ENCODE measurements at regions not wholly inside any gene's neighbourhood (a gene's known extent, or its start where the extent isn't known, plus 50 kb on each side); places are given as distances from the start of the nearest gene placed in this dataset.
"Not testable (repeated sequence)": the region's sequence is repeated elsewhere in the genome, so short reads cannot be mapped to it uniquely, and the experiment has no call there.

DNA sequence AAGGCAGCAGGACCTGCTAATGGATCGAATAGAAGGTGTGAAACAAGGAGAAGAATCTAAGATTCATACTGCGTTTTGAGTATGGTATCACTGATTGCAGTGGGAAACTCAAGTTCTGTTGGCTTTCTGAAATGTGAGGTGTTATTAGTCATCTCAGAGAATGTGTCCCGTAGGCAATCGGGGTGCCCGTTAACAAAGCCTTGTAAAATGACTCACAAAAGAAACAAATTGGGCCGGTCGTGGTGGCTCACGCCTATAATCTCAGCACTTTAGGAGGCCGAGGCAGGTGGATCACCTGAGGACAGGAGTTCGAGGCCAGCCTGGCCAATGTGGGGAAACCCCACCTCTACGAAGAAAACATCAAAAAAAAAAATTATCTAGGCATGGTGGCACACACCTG is 118.2 kb upstream of the C7orf33 start:
- no peak for DNase-seq

DNA sequence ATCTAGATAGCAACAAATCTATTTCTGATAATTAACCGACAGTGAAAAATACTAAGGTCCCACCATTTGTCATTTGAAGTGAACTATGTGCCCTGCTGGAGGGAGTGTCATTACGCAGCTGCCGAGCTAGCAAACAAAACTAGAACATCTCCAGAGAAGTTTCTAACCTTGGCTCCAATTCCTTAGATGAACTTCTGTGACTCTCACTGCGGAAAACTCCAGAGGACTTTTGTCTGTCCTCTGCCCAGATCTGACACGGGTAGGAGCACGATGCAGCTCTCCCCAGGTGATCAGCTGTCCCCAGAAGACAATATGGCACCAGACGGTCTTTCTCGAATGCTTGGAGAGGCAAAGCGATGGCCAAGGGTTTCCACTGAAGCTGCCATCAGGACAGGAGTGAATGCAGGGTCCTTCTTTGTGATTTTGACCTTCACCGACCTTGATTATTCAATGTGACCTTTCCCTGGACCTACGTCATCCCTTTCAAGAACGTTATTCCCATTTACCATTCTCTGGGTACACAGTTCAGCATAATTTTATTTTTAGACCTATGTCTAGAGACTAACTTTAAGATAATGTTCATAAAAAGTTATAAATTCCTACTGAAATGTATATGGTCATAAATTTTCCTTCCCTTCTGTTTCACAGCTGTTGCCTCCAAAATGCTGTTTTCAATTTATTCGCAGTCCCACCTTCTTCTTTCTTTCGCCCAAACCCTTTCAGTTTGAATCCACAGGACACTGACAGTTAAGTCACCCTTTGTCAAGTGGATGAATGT is 116.7 kb upstream of the C7orf33 start:
- no peak for DNase-seq

DNA sequence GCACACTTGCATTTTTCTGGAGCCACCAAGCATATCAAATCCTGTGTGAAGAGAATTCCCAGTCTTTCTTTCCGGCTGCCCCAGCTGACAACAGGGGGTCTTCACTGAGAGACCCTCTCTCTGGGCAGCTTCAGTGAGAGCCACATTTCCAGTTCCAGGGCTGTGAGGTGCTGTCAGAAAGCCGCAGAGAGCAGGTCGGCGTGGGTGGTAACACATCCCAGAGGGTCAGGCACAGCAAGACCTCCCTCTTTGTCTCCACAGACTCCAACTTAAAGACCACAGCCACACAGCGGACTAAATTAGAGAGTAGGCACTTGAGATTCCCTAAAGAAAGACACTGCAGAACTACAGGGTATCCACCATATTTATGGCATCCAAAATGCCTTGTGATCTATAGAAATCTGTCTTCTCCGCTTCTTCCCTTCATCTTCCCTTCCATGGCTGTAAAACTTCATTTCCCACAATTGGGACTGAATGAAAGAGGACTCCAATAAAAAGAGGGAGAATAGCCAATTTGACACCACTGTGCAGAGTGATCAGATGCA is 116.0 kb upstream of the C7orf33 start:
- no peak for DNase-seq

DNA sequence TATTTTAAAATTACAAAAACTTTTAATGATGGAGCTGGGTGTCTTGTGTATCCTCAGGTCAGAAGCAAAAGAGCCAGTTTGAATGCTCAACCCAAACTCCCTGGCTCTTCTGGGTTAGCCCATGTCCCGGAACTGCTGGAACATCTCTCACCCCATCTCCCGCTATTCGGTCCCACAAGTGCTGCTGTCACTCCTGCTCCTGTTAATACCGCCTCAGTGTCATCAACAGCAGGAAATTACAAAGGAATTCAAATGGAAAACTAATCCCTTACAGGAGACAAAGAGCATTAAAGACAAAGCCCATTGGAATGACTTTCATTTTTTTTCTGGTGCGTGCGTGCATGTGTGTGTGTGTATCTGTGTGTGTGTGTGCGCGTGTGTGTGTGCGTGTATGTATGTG is 112.0 kb upstream of the C7orf33 start:
- no peak for DNase-seq

DNA sequence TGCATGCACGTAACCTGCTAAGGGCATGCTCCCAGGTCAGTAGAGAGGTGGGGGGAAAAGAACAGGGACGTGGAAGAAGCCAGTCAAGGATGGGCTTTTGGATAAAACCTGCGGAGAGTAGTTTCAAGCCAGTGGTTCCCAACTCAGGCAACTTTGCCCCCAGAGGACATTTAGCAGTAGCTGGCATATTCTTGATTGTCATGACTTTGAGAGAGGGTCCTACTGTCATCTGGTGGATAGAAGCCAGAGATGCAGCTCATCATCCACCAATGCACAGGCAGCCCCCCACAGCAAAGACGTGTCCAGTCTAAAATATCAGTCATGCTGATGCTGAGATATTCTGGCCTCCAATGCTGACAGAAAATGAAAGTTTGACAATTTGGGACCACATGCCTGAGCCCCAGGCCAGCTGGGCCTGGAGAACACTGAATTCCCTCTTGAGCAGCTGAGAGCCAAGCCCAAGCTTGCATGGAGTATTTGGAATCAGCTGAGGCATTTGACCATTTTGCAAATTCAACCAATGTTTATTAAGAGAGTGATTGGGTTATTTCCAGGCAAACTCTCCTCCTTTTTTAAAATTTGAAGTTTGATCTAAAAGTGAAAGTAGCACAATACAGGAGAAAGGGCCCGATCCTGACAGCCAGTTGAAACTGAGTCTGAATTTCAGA is 110.0 kb upstream of the C7orf33 start:
- no peak for DNase-seq

DNA sequence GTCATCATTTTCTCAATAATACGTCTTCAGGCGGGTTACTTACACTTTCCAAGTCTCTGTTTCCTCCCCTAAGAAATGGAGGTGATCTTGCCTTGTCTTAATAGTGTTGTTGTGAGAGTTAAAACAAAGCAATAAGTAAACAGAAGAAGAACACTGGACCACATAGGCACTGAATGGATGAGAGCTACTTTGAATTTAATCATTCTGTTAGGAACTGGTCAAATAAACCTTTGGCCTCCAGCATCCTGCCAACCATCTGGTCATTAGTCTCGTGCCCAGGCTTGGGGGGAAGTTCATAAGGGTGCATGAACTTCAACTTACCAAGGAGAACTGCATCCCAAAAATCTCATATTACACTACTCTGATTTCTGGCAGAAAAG is 109.4 kb upstream of the C7orf33 start:
- DNase-seq = no peak

DNA sequence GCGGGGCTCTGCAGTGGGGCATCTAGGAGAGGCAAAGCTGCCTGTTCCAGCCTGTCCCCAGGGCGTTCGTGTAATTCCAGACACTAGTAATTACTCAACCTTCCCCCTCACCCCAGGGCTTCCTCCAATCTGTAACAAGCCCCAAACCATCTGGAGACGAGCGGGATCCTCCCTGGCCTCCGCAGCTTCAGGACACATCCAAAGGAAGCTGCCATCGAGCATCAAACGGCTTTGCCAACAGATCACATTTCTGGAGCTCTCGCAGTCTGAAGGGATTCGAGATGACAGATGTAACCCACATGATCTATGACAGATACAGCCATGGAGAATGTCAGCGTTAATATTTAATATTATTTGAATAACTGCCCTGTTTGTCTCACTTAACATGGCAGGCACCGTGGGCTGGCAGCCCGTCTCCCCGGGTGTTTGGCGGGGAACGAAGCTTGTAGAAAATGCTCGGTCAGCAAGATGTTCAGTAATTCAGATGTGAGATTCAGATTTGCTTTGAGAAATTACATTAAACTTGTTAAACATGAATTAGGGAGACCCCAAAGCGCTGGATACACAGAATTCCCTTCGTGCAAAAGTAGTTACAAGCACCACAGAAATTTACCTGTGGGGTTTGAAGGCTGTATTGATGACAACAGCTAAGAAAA is 108.5 kb upstream of the C7orf33 start:
- DNase-seq = no peak

DNA sequence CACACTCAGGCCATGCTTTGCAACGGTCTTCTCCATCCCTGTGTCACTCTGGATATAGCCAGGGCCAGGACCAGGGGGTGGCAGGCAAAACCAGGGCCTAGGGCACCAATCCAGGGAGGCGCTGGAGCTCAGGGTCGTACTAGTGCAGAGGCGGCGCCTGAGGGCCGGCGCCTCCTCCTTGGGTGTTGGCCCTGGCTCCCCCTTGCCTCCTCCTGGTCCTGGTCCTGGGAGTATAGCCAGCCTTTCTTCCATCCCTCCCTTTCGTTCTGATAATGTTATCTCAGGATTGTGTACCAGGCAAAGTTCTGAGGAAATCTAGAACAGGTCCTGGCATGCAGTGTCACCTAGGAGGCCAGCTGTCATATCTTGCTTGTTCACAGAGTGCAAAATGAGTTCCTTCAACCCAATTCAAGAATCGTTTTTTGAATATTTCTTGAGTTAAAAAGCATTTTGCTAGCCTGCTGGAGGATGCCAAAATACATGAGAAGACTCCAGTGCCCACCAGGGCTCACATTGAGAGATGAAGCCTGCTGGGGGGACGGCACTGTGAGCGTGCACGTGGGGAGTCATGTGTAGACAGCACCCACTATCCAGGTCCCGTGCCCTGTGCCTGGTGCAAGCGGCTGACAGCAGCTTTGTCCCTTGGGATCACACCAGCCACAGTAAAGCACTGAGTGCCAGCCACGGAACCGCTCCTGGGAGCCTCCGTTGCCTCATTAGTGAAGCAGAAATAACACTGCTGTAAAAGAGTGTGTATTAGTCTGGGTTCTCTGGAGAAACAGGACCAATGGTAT is 106.9 kb upstream of the C7orf33 start:
- no peak for DNase-seq

DNA sequence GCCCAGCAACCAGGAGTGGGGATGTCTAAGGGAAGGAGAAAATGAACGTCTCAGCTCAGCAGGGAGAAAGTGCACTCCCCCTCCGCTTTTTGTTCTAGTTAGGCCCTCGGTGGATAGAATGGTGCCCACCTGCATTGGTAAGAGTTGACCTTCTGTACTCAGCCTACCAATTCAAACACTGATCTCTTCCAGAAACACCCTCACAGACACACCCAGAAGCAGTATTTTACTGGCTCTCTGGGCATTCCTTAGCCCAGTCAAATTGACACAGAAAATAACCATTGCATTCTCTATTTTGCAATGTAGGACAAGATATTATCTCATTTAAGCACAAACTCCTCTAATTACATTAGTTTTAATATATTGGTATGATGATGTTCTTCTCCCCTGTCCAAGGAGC is 106.1 kb upstream of the C7orf33 start:
- DNase-seq = no peak

DNA sequence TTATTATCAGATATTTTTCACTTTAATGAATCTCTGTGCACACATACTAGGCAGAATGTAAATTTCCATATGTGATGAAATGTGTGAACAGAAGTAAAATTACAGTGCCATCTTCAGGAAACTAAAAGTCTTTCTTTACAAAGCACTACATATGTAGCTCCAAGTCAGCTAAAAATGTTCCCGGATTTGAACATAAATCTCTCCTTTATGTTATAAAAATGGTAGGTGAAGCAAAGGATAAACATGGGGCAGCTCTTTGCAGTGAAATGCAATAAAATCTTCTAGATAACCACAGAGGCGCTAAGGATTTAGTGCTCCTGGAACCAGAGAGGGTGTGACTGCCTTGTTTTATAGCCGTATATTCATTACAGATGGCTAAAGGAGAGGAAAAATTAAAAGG is 104.9 kb upstream of the C7orf33 start:
- DNase-seq = no peak

DNA sequence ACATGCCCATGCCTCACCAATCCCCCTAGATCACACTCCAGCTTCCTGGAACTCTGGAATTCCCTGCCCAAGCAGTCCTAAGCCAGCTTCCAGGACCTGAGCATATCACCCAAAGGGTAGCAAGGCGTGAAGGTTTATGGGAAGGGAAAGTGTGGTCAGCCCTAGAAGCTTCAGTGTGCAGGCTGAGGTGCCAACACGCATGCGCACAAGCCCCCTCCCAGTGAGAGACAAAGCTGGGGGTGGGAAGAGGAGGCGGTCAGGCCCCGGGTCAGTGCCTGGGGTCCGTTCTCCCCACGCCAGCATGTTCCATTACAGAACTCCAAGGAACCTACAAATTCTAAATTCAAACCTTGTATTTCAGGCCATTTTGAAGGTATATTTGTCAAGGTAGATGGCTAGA is 103.6 kb upstream of the C7orf33 start:
- DNase-seq = no peak

DNA sequence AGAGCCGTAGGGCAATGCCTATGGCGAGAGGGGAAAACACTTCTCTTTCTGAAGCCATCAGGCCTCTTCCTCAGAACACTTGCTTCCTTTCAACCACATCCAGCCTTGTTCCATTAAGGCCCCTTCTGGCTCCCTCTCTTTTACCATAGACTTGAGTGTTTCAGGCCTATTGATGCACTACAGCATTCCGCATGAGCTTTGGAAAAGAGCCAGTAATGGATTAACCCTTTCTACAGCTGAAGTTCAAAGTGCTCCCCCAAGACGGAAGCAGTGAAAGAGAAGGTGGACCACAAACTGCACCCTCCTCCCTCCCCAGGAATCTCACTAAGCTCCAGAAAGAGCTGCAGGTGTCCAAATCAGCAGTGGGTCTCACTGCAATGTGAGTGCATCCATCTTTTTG is 102.7 kb upstream of the C7orf33 start:
- no peak for DNase-seq

DNA sequence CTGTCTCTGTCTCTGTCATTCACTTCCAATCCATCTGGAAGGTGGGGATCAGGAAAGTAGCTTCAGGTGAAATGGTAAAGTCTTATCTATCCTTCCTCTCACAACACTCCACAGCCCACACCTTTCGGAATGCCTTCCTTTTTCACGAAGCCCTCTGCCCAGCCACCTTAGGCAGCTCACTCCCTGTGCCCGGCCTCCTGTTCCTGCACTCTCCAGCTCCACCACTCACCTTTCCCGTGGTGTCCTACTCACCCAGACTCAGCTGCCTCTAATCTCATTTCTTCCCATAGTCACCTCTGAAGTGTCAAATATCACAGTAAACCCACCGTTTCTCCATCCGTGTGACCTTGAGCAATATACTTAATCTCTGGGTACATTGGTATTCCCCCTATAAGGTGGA is 100.9 kb upstream of the C7orf33 start:
- DNase-seq = no peak

DNA sequence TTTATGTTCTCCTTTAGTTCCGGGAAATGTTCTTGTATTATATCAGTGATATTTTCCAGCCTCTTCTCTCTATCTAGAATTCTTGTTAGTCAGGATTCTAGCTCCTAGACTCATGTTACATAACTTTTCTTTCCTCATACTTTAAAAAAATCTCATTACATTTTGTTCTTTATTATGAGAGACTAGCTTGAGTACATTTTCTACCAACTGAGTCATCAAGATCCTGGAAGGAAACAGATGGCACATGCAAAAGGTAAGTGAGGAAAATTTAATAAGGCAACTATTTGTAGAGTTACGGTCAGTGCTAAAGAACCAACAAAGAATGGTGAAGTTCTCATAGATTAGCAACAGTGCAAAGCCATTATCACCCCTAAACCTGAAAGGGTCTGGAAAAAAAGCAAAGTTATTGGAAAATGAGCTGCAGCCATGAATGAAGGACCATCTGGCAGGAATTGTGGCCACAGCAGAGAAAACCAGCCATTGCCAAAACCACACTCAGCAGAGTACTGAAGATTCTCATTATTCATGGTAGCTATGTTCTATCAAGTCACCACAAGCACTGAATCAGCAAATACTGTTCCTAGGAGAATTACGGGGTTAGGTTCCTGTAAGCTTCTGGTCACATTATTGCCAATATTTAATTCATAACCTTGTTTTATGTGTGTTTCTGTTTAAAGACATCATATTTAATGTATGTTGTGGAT is 98.3 kb upstream of the C7orf33 start:
- DNase-seq = no peak

DNA sequence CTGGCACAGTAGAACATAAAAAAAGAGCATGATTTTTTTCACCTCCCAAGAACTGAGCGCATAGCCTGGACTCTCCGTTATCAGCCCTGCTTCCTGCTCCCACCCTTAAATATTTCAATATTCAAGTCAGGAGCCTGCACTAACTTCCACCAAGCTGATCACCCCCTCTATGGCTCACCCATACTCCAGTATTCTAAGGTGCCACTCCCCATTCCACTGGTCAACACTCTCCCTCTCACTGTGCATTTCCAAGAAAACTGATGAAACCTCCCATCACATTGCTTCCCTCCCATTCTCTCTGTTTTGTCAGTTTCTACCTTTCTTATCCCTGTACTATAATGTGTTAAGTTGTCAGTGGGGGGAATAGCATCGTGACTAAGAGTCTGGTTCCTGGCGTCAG is 95.0 kb upstream of the C7orf33 start:
- no peak for DNase-seq

DNA sequence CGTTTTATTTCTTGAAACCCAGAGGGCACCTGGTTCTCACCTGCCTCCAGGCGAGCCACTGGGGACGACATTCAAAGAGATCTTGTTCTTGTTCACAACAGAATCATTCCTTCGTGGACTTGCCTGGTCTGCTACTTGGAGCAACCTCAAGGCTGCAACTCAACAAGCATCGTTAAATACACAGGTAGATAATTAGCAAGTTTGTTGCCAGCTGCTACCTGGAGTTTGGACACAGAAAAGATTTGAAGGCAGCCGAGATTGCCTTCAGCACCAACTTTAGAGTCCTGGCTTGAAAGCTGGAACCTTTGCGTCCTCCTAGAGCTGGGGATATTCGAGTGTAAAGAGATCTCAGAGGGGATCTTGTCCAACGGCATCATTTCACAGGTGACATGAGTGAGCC is 89.6 kb upstream of the C7orf33 start:
- DNase-seq = no peak

DNA sequence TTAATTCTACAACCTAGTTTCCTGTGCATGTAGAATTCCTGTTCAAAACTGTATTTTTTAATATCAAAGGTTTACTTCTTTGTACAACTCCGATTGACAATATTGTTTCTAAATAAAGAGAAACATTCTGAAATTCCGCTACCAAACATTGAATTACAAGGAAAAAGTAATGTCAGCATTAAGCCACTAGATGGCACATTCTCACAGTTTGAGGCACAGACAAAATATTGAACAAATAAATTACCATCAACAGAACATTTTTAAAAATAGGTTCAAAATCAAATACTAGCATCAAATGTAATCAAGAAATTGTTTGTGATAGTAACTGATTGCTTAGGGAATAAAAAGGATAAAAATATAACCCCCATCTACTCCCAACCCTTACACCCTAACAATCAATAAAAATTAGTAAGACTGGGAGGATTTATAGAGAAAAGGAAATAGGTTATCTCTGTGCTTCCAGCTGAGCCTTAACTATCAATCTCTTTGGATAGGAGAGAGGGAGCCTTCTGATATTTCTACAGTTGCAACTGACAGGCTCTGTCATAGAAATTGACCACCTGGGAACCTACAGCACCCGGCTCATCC is 86.6 kb upstream of the C7orf33 start:
- peak in 1 of 2 donors; percentile 60 for DNase-seq

DNA sequence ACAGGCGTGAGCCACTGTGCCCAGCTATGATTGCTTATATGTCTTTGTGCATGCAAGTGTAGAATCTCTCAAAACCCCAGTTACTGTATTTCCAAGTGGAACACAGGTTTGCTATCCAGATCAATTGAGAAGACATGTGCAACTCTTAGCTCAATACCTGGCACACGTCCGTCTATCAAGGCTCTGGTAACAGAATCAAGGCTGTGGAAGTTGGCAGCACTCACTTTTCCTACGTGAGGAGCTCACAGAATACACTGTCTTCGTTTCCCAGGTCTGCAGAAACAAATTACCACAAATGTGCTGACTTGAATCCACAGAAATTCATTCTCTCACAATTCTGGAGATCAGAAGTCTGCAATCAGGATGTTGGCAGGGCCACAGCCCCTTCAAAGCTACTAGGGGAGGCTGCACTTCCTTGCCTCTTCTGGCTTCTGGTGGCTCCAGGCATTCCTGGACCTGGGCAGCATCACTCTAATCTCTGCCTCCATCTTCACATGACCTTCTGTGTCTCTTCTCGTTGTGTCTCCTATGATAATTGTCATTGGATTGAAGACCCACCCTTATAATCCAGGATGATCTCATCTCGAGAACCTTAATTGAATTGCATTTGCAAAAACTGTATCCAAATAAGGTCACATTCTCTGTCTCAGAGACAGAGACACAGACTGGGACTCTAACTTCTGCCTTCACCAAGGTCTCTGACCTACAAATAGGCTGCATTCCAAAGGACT is 84.8 kb upstream of the C7orf33 start:
- no peak for DNase-seq

DNA sequence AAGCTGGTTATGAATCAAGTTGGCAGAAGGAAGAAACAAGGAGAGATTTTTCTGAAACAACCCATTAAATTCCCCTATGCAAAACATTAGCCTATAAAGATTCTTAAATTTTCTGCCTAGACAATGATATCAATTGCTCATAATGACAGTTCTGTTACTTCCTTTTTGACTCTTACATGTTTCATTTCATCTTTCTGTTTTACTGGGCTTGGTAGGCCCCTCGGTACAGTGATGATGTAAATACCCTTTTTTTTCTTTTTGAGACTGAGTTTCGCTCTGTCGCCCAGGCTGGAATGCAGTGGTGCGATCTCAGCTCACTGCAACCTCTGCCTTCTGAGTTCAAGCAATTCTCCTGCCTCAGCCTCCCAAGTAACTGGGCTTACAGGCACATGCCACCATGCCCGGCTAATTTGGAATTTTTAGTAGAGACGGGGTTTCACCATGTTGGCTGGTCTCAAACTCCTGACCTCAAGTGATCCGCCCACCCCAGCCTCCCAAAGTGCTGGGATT is 83.4 kb upstream of the C7orf33 start:
- DNase-seq = not testable (repeated sequence)

DNA sequence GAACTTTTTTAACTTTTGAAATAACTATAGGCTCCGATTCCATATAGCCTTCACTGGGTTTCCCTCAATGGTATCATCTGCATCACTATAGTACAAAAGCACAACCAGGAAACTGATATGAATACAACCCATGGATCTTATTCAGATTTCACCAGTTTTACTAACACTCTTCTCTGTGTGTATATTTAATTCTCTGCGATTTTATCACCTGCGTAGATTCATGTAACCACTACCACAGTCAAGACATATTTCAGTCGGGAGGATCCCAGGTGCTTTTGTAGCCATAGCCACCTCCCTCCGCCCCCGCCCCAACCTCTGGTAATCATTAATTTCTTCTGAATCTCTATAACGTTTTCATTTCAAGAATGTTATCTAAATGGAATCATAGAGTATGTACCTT is 82.8 kb upstream of the C7orf33 start:
- no peak for DNase-seq

DNA sequence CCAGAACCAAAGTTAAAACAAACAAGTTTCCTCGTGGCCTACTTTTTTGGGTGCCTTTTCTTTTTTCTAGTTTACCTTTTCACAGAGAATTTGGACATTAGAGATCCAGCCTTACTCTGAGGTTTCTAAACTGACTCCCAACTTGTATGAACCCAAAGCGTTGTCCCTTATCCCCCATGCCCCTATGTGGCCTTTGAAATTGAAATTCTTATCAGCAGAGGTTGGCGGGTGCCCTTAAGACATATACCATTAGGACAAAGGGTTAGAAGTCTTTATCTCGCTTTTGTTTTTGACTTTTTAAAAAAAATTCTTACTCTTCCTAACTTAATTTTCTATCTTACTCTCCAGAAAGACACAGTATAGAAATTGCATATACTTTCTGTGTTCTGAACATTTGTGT is 76.3 kb upstream of the C7orf33 start:
- DNase-seq = no peak
